HG02571 (cell line): ENCODE measurements at regions not wholly inside any gene's neighbourhood (a gene's known extent, or its start where the extent isn't known, plus 50 kb on each side); places are given as distances from the start of the nearest gene placed in this dataset.

ENCODE experiments used
- ATAC-seq: cut with Tn5 transposase; IDR thresholded peaks from one replicate; pipeline ENCODE4 v1.9.1; 2021; ENCODE audit warnings: mild to moderate bottlenecking, moderate library complexity; ENCODE audit not compliant: unreplicated experiment

DNA sequence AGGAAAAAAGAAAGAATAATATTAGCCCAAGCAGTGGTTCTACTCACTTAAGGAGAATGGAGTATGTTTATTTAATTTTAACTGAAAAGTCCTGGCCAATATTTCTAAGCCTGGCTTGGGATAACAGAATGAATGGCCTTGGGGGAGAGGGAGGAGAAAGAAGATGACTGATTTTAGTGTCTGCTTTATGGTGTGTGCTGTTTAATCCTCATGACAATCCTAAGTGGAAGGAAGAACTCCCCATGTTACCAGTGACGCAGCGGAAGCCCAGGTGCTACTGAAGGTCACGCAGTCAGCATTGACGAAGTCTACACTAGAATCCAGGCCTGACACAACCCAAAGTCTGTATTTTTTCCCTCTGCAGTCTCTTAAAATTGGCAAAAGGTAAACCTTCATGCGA lies 50.5 kb downstream of the PALM2AKAP2 start:
- ATAC-seq, result no peak

DNA sequence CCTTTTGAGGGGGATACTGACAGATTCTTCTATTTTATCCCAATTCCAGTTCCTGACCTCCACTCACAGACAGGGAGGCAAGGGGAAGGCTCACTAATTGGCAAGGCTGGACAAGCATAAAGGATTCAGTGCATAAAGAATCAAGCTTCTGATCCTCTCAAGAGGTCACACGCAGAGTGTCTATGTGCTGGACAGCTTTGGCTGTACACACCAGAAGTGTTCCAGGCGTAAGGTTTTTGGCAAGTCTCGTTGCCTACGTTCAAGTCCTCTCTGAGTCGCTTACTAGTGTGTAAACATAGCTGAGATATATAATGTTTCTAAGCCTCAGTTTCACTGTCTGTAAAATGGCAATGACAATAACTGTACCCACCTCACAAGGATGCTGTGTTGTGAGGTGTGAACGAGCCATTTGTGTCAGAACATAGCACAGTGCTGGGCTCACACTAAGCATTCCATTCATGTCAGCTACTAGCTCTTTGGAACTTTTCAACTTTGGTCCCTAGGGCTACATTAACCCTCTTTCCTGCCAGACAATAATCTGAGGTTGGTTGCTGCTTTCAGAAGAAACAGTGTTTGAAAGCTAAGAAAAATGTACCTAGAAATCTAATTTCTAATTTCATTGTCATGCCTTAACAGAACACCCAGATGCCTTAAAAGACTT lies 52.1 kb downstream of the PALM2AKAP2 start:
- ATAC-seq, result no peak

DNA sequence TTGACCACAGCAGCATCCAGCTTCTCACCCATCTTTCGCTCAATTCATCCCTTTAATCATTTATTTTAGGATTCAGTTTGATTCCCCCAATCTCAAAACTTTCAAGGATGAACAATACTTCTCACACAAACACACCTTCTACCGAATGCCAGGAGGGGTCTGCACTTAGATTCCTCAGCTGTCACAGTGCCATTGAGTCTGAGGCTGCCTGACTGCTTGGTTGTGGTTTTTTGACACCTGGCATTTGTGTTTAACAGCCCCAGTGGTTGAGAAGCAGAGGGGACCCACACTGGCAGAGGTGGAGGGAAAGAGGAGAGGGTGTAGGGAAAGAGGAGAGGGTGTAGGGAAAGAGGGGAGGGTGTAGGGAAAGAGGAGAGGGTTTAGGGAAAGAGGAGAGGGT lies 54.9 kb downstream of the PALM2AKAP2 start:
- no peak for ATAC-seq

DNA sequence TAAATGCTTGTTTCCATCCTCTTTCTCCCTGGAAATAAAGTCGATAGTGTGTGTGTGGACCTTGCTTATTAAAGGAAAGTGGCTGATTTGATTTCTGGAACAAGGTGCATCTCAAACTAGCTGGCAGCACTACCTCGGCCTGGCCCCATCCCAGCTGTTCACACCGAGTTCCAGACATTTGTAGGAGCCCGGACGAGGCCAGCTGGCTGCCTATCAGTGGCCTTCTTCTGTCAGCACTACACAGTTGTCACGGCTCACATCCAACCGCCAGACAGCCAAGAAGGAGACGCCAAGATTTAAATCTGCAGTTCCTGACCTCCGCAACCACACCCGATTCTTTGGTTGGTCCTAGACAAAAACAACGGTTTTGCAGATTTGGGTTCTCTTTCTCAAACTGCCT lies 63.6 kb downstream of the PALM2AKAP2 start:
- no peak for ATAC-seq

DNA sequence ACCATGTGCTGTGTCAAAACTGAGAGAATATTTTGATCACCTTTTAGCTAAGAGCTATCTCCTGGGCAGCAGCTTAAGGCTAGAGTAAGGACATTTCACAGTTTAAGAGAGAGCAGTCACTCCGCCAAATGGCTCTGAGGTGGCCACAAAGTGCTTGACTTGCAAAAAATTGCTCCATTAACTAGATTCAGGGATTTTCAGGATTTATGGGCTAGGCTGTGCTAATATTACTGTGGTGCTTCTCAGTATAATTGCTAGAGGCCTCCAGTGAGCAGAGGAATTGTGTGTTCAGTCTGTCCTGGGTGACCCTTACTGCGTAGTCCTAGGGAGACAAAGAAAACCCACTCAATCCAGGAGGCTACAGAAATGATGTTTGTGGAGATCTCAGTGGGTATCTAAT lies 65.2 kb downstream of the PALM2AKAP2 start:
- no peak for ATAC-seq

DNA sequence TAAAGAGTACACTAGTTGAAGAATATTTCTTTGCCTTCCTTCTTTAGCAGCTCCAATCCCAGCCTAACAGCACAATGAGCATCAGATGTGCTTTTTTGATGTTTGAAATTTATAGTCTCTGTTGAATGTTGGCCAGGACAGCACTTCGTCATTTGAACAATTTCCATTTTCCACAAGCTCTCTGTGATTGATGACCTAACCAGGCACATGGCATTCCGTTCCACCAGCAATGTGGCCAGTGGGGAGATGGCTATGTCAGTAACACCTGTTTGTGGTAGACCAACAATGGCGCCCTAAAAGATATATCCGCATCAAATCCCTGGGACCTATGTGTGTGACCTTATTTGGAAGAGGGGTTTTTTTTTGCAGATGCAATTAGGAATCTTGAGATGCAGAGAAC lies 66.8 kb downstream of the PALM2AKAP2 start:
- ATAC-seq, result no peak

DNA sequence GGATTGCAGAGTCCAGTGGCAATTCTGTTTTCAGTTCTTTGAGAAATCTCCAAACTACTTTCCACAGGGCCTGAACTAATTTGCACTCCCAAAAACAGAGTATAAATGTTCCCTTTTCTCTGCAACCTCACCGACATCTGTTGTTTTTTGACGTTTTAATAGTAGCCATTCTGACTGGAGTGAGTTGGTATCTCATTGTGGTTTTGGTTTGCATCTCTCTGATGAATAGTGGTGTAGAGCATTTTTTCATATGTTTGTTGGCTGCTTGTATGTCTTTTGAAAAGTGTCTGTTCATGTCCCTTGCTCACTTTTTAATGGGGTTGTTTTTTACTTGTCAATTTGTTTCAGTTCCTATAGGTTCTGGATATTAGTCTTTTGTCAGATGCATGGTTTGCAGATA lies 72.6 kb downstream of the PALM2AKAP2 start:
- ATAC-seq, result no peak

DNA sequence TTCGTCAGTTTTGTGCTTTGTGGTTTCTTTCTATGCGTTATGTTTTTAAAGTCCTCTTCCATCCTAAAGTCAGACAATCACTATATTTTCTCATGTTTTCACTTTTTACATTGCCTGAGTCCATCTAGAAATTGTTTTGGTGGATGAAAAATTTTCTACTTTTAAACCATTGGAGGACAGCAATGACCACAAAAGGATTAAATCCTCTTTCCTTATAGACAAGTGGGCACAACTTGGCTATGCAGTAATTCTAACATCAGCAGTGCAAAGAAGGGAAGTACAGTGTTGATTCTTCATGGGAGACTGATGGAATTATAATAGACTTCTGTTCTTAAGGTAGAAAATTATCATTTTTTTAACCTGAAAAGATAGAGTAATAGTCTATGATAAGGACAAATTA lies 75.5 kb downstream of the PALM2AKAP2 start:
- no peak for ATAC-seq

DNA sequence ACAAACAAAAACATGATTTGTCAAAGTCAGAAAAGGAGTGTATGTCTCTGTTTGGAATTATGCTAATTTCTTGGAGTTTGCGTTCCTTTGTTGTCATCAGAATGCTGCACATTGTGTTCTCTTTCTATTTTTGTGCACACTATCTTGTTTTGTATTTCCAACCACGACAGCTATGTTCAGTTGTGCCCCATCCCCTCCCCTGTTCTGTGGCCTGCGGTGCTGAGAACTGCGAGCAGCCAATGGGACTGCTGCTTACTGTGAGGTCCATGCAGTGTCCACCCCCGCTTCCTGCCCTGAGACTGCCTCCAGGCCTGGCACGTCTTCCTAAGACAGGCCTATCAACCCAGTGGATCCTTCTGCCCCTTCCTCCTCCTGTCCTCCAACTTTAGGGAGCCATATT lies 76.8 kb downstream of the PALM2AKAP2 start:
- ATAC-seq, result no peak

DNA sequence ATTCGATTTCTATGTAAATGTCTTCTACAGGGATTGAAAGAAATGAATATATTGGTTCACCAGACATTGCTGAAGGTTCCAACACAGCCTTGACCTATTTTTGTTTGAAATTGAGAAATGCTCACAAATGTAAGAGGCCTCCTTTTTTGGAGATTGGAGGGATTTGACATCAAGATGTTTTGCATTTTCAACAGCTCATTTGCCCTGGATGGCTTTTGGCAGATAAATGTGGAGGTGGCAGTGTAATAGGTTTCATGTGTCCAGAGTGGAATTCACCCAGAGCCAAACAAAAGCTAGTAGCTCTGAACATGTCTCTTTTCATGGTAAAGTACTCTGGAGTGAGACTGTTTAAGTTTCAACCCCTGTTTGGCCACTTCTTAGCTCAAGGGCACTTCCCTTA lies 77.3 kb downstream of the PALM2AKAP2 start:
- no peak for ATAC-seq

DNA sequence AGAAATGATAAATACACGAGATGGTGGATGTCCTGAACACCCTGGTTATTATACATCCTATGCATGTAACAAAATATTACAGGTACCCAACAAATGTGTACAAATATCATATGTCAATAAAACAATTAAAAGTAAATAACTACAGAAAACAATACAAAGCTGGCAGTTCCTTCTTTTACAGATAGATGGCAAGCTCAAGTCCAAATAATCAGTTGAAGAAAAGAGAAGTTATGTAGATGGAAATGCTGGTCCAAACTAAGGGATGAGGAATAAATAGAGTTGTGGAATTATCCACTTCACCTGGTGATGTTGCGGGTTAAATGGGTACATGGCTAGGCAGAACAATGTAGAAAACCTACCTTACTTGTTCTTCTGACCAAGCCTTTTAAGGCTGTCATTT lies 79.4 kb downstream of the PALM2AKAP2 start:
- ATAC-seq, result no peak

DNA sequence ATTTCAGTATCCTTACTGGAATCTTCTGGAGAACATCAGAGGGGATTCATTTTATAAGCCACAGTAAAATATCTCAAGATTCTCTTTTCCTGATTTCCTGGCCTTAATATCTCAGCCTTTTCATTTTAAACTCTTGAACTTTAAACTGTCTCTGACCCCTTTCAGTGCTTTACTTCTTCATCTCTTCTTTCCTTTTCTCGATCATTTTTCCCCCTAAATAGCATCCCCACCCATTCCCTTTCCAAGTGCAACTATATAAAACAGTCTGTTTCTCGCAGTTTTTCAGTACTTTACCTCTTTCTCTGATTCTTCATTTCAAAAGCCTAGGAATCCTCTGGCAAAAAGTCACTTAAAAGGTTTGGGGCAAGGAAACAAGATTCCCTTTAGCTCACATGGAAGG lies 80.5 kb downstream of the PALM2AKAP2 start:
- ATAC-seq, result no peak

DNA sequence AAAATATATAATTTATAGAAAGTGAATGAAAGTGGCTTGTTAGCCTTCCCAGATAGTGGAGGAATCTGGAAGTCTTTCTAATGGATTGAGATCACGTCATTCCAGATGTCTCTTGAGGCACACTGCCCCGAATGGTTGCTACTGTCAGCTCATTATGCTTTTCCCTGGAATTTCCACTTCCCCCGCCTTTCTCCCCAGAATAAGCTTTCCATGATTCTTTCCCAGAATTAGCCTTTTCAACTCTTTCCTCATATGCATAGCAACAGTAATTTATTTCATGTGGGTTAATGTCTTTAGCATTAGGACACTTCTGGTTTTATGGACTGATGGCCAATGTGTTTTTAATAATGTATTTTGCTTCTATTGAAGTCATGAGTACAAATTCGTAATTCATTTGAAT lies 81.5 kb downstream of the PALM2AKAP2 start:
- no peak for ATAC-seq

DNA sequence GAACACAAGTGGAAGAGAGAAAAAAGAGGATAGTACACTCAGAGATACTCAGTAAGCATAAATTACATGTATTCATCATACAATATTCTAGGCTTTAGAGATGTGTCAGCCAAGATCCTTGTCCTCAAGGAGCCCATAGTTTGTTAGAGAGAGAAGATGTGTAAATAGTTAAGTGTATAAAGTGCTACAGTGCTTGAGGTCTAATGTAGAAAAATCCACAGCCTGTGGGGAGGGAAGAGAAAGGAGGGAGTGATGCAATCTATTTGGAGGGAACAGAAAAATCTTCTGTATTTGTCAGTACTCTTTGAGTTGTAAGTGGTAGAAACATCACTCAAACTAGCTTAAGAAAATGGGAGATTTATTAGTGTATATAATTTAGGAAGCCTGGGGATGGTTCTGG lies 81.9 kb downstream of the PALM2AKAP2 start:
- no peak for ATAC-seq

DNA sequence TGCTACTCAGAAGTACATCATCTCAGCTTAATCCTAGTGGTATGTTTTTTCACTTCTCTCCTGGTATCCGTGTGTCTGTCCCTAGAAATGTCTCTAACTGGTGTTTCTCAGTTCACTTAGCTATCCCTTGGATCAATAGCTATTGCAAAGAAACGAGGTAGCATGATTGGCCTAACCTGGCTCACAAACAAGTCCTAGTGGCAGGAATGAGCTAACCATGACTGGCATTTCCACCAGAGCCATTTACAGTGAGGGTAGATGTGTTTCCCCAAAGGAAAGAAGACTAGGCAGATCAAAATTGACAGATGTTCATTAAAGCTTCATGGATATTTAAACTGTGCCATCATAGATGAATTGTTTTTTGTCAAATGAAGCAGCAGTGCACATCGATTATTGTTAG lies 82.5 kb downstream of the PALM2AKAP2 start:
- no peak for ATAC-seq

DNA sequence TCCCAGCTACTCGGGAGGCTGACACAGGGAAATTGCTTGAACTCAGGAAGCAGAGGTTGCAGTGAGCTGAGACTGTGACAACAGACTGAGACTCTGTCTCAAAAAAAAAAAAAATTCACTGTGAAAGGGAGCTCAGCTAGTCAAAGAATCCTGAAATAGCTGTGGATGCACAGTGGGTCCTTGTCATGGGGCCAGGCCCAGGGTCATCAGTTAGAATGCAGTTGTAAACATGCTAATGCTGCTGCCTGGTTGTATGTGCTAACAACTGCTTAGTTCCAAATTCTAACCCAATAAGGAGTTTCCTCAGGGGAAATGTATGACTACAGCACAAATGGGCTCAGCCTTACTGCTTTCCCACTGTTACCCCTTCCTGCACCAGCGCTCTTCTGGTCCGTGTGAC lies 84.0 kb downstream of the PALM2AKAP2 start:
- ATAC-seq, result no peak

DNA sequence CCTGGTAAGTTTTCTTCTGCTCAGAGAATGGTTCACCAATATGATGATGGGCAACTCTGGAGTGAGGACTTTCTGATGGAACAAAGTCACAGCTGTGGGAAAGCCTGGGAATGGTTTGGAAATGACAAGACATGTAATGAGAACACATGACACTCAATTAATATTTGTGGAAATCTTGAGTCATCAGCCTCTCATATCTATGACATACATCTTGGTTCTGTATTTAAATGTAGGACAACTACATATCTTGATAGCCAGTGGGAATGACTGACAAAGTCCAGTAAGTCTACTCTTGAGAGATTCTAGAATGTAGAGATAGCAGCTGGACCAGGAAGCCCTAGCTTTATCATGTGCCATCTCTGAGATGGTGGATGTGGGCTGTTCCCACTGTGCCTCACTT lies 85.5 kb downstream of the PALM2AKAP2 start:
- no peak for ATAC-seq

DNA sequence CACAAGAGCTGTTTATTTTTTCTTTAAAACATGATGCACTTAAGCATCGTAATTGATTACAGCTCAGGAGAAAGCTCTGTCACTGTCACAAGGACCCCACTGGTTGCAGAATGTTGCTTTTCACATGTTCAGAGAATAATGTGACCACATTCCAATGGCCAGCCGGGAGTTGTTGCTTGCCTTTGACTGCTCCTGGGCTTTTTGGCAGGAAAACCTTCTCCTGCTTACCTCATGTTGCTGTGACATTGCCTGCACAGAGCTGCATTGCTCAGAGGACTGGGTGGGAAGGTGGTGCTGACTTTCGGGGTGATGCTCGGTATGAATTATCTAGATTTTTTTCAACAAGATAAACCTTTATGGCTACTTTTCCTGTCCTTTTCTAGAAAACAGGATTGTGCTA lies 88.2 kb downstream of the PALM2AKAP2 start:
- ATAC-seq, result no peak

DNA sequence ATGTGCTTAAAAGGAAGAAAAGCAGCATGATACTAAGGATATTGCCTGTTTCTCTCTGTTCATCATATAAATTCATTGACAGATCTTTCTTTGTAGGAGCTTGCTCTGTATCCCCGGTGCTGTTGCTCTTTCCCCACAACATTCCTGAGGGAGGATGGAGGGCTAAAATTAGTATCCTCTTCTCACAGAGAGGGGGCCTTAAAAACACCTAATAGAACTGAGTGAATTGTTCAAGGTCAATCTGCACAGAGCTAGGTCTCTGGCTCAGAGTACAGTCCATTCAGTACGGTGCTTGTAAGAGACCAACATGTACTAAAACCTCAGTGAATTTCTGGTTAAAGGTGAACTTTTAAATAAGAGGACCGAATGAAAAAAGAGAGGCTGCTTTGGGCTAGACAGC lies 88.7 kb downstream of the PALM2AKAP2 start:
- no peak for ATAC-seq

DNA sequence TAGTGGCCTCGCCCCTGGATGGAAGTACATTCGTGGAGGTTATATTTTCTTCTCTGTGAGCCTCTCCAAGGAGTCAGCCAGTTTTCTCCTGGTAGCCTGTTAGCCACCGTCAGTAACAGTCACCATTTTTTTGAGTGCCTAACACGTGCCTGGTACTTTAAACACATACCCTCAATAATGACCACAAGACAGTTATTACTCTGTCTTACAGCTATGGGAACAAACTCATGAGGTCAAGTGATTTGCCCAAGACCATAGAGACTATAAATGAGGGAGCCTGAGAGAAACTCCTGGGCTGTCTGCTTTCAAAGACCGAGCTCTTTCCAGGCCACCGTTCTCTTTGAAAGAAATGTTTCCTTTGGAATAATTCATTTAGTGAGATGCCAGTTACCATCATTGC lies 90.4 kb downstream of the PALM2AKAP2 start:
- ATAC-seq, result no peak

DNA sequence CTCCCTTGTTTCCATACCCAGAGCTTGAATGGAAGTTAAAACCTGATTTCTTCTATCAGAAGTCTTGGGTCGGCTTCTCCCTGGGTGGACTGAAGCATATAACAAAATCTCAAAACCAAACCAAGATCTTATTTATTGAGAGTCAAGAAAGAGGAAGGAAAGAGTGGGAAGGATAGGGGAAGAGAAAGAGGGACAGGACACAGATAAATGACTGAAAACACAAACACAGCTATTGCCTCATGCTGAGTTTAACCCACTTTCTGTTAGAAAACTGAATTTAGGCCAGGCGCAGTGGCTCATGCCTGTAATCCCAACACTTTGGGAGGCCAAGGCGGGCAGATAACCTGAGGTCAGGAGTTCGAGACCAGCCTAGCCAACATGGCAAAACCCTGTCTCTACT lies 92.9 kb downstream of the PALM2AKAP2 start:
- no peak for ATAC-seq

DNA sequence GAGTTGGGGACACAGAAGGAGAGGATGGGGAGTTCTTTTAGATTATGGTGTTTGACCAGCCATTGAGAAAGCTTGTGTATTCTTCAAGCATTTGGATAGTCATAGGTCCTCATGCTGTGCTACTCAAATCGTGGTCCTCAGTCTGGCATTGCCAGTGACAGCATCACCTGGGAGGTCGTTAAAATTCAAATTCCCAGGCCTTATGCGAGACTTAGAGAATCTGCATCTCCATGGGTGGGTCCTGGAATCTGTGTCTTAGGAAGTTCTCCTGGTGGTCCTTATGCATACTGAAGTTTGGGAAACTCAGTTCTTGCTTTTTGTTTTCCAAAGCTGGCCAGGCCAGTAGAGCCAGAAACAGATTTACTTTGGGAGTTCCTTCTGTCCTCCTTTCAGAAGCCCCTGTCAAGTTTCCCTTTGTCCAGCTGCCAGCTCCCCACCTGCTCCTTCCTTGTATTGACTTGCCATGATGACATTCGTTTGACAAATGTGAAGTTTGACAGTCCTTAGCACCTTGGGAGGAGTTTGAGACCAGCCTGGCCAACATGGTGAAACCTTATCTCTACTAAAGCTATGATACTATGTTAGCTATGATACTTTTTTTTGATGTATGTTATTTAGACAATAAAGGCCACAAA lies 95.6 kb downstream of the PALM2AKAP2 start:
- no peak for ATAC-seq
